ENCODE measurements at regions not wholly inside any gene's neighbourhood (a gene's known extent, or its start where the extent isn't known, plus 50 kb on each side); places are given as distances from the start of the nearest gene placed in this dataset.

- intact Hi-C loops (cut with micrococcal nuclease) (no loop called here), dilution Hi-C loops (cut with MboI; ENCODE audit: extremely low pct_ligation_motif_present, low sequenced_read_pairs) (no loop called here)
- H3K9ac ChIP-seq (replicated peaks; ENCODE audit: extremely low read depth, insufficient read depth, low read length): no peak overlapping the region
- H3K4me2 ChIP-seq (ENCODE audit: insufficient read depth, low read length): peak overlapping the region; percentile 13
- FAIRE-seq (no peak), DNase-seq (ENCODE audit: low read depth, low spot score) (peak; percentile 59)
- ChIA-PET POLR2A (no interaction called here), CTCF (no interaction called here)
- no peaks in the 10 kb centered on the region for H3K9me1 ChIP-seq (replicated peaks; ENCODE audit: control insufficient read depth, extremely low read depth, insufficient read depth, low read length)
- peaks cover 0 to 6% of the 10 kb centered on the region in 2 experiments for H3K27me3 ChIP-seq (ENCODE audit: control insufficient read depth in 2 of 2, insufficient read depth in 2 of 2, low read length in 2 of 2)
- no peaks in the 10 kb centered on the region for H3K9me3 ChIP-seq (replicated peaks; ENCODE audit: control insufficient read depth, insufficient read depth, low read length)
- no peaks in the 10 kb centered on the region for H3K79me2 ChIP-seq (ENCODE audit: control insufficient read depth, insufficient read depth, low read length)
- H3K4me1 ChIP-seq (ENCODE audit: control insufficient read depth, extremely low read depth, insufficient read depth, low read length): peaks cover 8% of the 10 kb centered on the region
- no peaks in the 10 kb centered on the region for H3K36me3 ChIP-seq (ENCODE audit: control insufficient read depth in 2 of 2, extremely low read depth in 1 of 2, insufficient read depth in 2 of 2, low read length in 2 of 2)
- no peak overlapping the region for H3K4me3 ChIP-seq (replicated peaks in 1 of 3; ENCODE audit: insufficient read depth in 1 of 3, low read depth in 1 of 3, low read length in 3 of 3)
- no peaks in the 10 kb centered on the region for H4K20me1 ChIP-seq (replicated peaks; ENCODE audit: control insufficient read depth, extremely low read depth, insufficient read depth, low read length)
- no TSS peak for BruUV-seq (replicated peaks)
- TF ChIP-seq EZH2 (IDR thresholded peaks at IDR 0.05; ENCODE audit: borderline replicate concordance, low read depth, low read length, severe bottlenecking): no peak
- no peak for TF ChIP-seq POLR2AphosphoS5 (IDR thresholded peaks at IDR 0.05; ENCODE audit: insufficient read depth, low read depth, low read length)
- TF ChIP-seq GATA2 (IDR thresholded peaks at IDR 0.05; ENCODE audit: insufficient read depth, insufficient read length, low read depth, low read length): no peak
- TF ChIP-seq FOS (IDR thresholded peaks at IDR 0.05; ENCODE audit: borderline replicate concordance, insufficient read depth, low read length): no peak
- no peak for TF ChIP-seq JUN (IDR thresholded peaks at IDR 0.05; ENCODE audit: borderline replicate concordance, insufficient read depth, insufficient read length, low read depth)
- no peak for TF ChIP-seq MYC (IDR thresholded peaks at IDR 0.05; ENCODE audit: low read depth, low read length)
- no peak for TF ChIP-seq CTCF (IDR thresholded peaks at IDR 0.05; ENCODE audit: extremely low read depth in 1 of 2, insufficient read depth in 1 of 2, low read depth in 1 of 2, low read length in 2 of 2)
- TF ChIP-seq MAX (IDR thresholded peaks at IDR 0.05; ENCODE audit: insufficient read depth, insufficient read length): no peak
- TF ChIP-seq POLR2A (IDR thresholded peaks at IDR 0.05; ENCODE audit: low read depth, low read length): no peak
- no peak overlapping the region for H3K27ac ChIP-seq (ENCODE audit: insufficient read depth, low read depth, low read length)
- H2AFZ ChIP-seq (ENCODE audit: low read depth, low read length): no peak overlapping the region
Observed at GRCh38 chr5:168215646-168216045, 75.8 kb upstream of the WWC1 start.

Measured in endothelial cell of umbilical vein (primary cell).